GM23338 (cell line): ENCODE measurements at regions not wholly inside any gene's neighbourhood (a gene's known extent, or its start where the extent isn't known, plus 50 kb on each side); places are given as distances from the start of the nearest gene placed in this dataset.
"Not testable (repeated sequence)": the region's sequence is repeated elsewhere in the genome, so short reads cannot be mapped to it uniquely, and the experiment has no call there.

Experiments
- ATAC-seq: fragments of 200-7000 bp; cut with Tn5 transposase; 3 replicates; pipeline ENCODE4 v1.9.1; 2020
- DNase-seq: peaks from one replicate; pipeline ENCODE4 v3.0.0-alpha.2; 2015; ENCODE audit warnings: low spot score
- H2AFZ ChIP-seq: fragments of 200-600 bp; sonication (generic); 2 replicates; pipeline ENCODE4 v1.8.0; 2016; ENCODE audit warnings: antibody characterized with exemption, mild to moderate bottlenecking, moderate library complexity
- H3F3A ChIP-seq: fragments of 200-600 bp; sonication (generic); replicated peaks from 2 replicates; pipeline ENCODE4 v1.8.0; 2017; ENCODE audit warnings: antibody characterized with exemption, mixed run types, low read depth
- H3K27ac ChIP-seq: fragments of 200-600 bp; sonication (generic); 2 replicates; pipeline ENCODE4 v1.6.1; 2016; ENCODE audit warnings: low read depth
- H3K27me3 ChIP-seq: fragments of 200-600 bp; sonication (generic); 2 replicates; pipeline ENCODE4 v1.8.0; 2016; ENCODE audit warnings: mild to moderate bottlenecking, mixed run types, moderate library complexity; ENCODE audit not compliant: insufficient read depth
- H3K36me3 ChIP-seq: fragments of 200-600 bp; sonication (generic); 2 replicates; pipeline ENCODE4 v1.8.0; 2016; ENCODE audit warnings: mild to moderate bottlenecking; ENCODE audit not compliant: insufficient read depth
- H3K4me1 ChIP-seq: fragments of 200-600 bp; sonication (generic); 2 replicates; pipeline ENCODE4 v1.8.0; 2016; ENCODE audit warnings: mild to moderate bottlenecking, moderate library complexity; ENCODE audit not compliant: insufficient read depth
- H3K4me2 ChIP-seq: fragments of 200-600 bp; sonication (generic); 2 replicates; pipeline ENCODE4 v1.7.1; 2017; ENCODE audit warnings: mixed run types
- H3K4me3 ChIP-seq: fragments of 200-600 bp; sonication (generic); 2 replicates; pipeline ENCODE4 v1.6.1; 2016; ENCODE audit warnings: mixed run types
- H3K79me2 ChIP-seq: fragments of 200-600 bp; sonication (generic); replicated peaks from 2 replicates; pipeline ENCODE4 v1.8.0; 2017; ENCODE audit warnings: mild to moderate bottlenecking; ENCODE audit not compliant: insufficient read depth
- H3K9me2 ChIP-seq: fragments of 200-600 bp; sonication (generic); 2 replicates; pipeline ENCODE4 v1.8.0; 2017; ENCODE audit not compliant: insufficient read depth
- H4K20me1 ChIP-seq: fragments of 200-600 bp; sonication (generic); replicated peaks from 2 replicates; pipeline ENCODE4 v1.8.0; 2017; ENCODE audit warnings: mild to moderate bottlenecking; ENCODE audit not compliant: insufficient read depth
- H3K27ac Mint-ChIP-seq: 2 replicates; pipeline ENCODE4 v1.8.0; 2020; ENCODE audit warnings: inconsistent platforms, mild to moderate bottlenecking, moderate library complexity, mixed read lengths
- H3K27me3 Mint-ChIP-seq: 3 replicates; pipeline ENCODE4 v1.8.0; 2022; ENCODE audit warnings: low read depth, mild to moderate bottlenecking, moderate library complexity, mixed read lengths, inconsistent platforms; ENCODE audit not compliant: insufficient read depth, poor library complexity
- H3K36me3 Mint-ChIP-seq: 3 replicates; pipeline ENCODE4 v1.8.0; 2021; ENCODE audit warnings: low read depth, mild to moderate bottlenecking, inconsistent platforms, moderate library complexity, mixed read lengths
- H3K4me1 Mint-ChIP-seq: 3 replicates; pipeline ENCODE4 v1.8.0; 2020; ENCODE audit warnings: mild to moderate bottlenecking, inconsistent platforms, mixed read lengths
- H3K4me3 Mint-ChIP-seq: 3 replicates; pipeline ENCODE4 v1.8.0; 2021; ENCODE audit warnings: moderate library complexity, mild to moderate bottlenecking, inconsistent platforms, mixed read lengths
- H3K9me3 Mint-ChIP-seq: 3 replicates; pipeline ENCODE4 v1.8.0; 2020; ENCODE audit warnings: moderate library complexity, mild to moderate bottlenecking, inconsistent platforms, mixed read lengths
- EZH2phosphoT487 ChIP-seq: fragments of 200-600 bp; sonication (generic); IDR thresholded peaks from one replicate; pipeline ENCODE4 v1.8.1; 2018; ENCODE audit warnings: antibody characterized with exemption; ENCODE audit not compliant: unreplicated experiment
- JUNB ChIP-seq: IDR thresholded peaks from one replicate; pipeline ENCODE4 v1.6.1; 2016; ENCODE audit warnings: antibody characterized with exemption; ENCODE audit not compliant: unreplicated experiment
- POLR2AphosphoS5 ChIP-seq: IDR thresholded peaks from 2 replicates; pipeline ENCODE4 v1.6.1; 2016; ENCODE audit warnings: antibody characterized with exemption, low read depth
- REST ChIP-seq: IDR thresholded peaks from one replicate; pipeline ENCODE4 v1.6.1; 2018; ENCODE audit warnings: antibody characterized with exemption; ENCODE audit not compliant: unreplicated experiment
- ZNF114 ChIP-seq: fragments of 250-450 bp; sonication (Bioruptor Pico); IDR thresholded peaks from 2 replicates; pipeline ENCODE4 v1.5.0; 2020; ENCODE audit warnings: mild to moderate bottlenecking, moderate library complexity
- TF ChIP-seq, protein P1 (sequence below): IDR thresholded peaks from 2 replicates; pipeline ENCODE4 v1.6.1; 2016; ENCODE audit warnings: antibody characterized with exemption
- TF ChIP-seq, protein P2 (sequence below), 2 experiments: fragments of 200-600 bp in 1 of 2; sonication (generic) in 1 of 2; conservative IDR thresholded peaks; 2 replicates each; pipeline versions ENCODE4 v1.5.1 to v1.6.1; 2016 to 2017; ENCODE audit warnings: antibody characterized with exemption in 2 of 2, low read depth in 2 of 2, mild to moderate bottlenecking in 2 of 2, moderate library complexity in 1 of 2

DNA sequence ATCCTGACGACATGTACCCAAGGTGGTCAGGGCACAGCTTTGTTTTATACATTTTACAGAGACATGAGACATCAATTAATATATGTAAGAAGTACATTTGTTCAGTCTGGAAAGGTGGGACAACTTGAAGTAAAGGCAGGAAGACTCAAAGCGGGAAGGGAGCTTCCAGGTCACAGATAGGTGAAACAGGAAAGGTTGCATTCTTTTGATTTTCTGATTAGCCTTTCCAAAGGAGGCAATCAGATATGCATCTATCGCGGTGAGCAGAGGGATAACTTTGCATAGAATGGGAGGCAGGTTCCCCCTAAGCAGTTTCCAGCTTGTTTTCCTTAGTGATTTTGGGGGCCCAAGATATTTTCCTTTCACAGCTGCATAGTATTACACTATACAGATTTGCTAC, 358.4 kb downstream of the GLUD2 start:
- peak; percentile 40 for DNase-seq
- no peaks in the 10 kb centered on the region for H3K9me2 ChIP-seq
- H3K27ac ChIP-seq = no peak overlapping the region
- no peaks in the 10 kb centered on the region for H4K20me1 ChIP-seq
- no peak overlapping the region for H2AFZ ChIP-seq
- 0 out of 2 replicates have a peak overlapping the region, but pooled peaks have one; percentile 25 for H3K4me3 ChIP-seq
- no peak overlapping the region for H3K27ac Mint-ChIP-seq
- H3F3A ChIP-seq = no peaks in the 10 kb centered on the region
- peak overlapping the region; percentile 54; the same call in 2 of the 3 replicates for H3K4me3 Mint-ChIP-seq
- no peaks in the 10 kb centered on the region for H3K36me3 Mint-ChIP-seq
- peaks cover 17% of the 10 kb centered on the region; the same call in 1 of the 2 replicates for H3K4me1 ChIP-seq
- H3K27me3 ChIP-seq = no peaks in the 10 kb centered on the region
- H3K4me2 ChIP-seq = 0 out of 2 replicates have a peak overlapping the region, but pooled peaks have one; percentile 33
- no peaks in the 10 kb centered on the region for H3K36me3 ChIP-seq
- H3K4me1 Mint-ChIP-seq = peaks cover 9% of the 10 kb centered on the region
- no peaks in the 10 kb centered on the region; the same call in 2 of the 3 replicates for H3K9me3 Mint-ChIP-seq
- no peaks in the 10 kb centered on the region for H3K79me2 ChIP-seq
- TF ChIP-seq REST (no peak), EZH2phosphoT487 (no peak), JUNB (no peak), POLR2AphosphoS5 (no peak), ZNF114 (CRISPR knock-in tag) (no peak)
- H3K27me3 Mint-ChIP-seq = no peaks in the 10 kb centered on the region
- ATAC-seq = no peak

GRCh38 chrX:121407627-121408026, 360.2 kb downstream of the GLUD2 start:
- Mint-ChIP-seq H3K9me3 (no peaks in the 10 kb centered on the region; the same call in 2 of the 3 replicates), H3K36me3 (no peaks in the 10 kb centered on the region), H3K4me3 (no peak overlapping the region), H3K27me3 (no peaks in the 10 kb centered on the region), H3K4me1 (peaks cover 9% of the 10 kb centered on the region), H3K27ac (no peak overlapping the region)
- Histone ChIP-seq H3K27ac (no peak overlapping the region), H3K4me1 (peaks cover 17% of the 10 kb centered on the region; the same call in 1 of the 2 replicates), H3K36me3 (no peaks in the 10 kb centered on the region), H4K20me1 (no peaks in the 10 kb centered on the region), H3K79me2 (no peaks in the 10 kb centered on the region), H3K4me3 (no peak overlapping the region), H3K27me3 (no peaks in the 10 kb centered on the region), H2AFZ (no peak overlapping the region), H3K4me2 (no peak overlapping the region), H3F3A (no peaks in the 10 kb centered on the region), H3K9me2 (no peaks in the 10 kb centered on the region)
- TF ChIP-seq, protein P1, sequence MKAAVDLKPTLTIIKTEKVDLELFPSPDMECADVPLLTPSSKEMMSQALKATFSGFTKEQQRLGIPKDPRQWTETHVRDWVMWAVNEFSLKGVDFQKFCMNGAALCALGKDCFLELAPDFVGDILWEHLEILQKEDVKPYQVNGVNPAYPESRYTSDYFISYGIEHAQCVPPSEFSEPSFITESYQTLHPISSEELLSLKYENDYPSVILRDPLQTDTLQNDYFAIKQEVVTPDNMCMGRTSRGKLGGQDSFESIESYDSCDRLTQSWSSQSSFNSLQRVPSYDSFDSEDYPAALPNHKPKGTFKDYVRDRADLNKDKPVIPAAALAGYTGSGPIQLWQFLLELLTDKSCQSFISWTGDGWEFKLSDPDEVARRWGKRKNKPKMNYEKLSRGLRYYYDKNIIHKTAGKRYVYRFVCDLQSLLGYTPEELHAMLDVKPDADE = no peak
- TF ChIP-seq, protein P2, sequence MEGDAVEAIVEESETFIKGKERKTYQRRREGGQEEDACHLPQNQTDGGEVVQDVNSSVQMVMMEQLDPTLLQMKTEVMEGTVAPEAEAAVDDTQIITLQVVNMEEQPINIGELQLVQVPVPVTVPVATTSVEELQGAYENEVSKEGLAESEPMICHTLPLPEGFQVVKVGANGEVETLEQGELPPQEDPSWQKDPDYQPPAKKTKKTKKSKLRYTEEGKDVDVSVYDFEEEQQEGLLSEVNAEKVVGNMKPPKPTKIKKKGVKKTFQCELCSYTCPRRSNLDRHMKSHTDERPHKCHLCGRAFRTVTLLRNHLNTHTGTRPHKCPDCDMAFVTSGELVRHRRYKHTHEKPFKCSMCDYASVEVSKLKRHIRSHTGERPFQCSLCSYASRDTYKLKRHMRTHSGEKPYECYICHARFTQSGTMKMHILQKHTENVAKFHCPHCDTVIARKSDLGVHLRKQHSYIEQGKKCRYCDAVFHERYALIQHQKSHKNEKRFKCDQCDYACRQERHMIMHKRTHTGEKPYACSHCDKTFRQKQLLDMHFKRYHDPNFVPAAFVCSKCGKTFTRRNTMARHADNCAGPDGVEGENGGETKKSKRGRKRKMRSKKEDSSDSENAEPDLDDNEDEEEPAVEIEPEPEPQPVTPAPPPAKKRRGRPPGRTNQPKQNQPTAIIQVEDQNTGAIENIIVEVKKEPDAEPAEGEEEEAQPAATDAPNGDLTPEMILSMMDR (conservative IDR thresholded peaks at IDR 0.05; ENCODE audit: low read depth in 2 of 2) = peak; percentile 43 to 54
- DNase-seq = peak; percentile 26
- peak; percentile 70 for ATAC-seq

DNA sequence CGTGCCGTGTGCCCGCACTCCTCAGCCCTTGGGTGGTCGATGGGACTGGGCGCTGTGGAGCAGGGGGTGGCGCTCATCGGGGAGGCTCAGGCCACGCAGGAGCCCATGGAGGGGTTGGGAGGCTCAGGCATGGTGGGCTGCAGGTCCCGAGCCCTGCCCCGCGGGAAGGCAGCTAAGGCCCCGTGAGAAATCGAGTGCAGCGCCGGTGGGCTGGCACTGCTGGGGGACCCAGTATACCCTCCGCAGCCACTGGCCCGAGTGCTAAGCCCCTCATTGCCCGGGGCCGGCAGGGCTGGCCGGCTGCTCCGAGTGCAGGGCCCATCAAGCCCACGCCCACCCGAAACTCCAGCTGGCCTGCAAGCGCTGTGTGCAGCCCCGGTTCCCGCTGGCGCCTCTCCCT, 384.1 kb downstream of the GLUD2 start:
- not testable (repeated sequence) for DNase-seq, H2AFZ ChIP-seq, H3K9me3 Mint-ChIP-seq, H3K36me3 ChIP-seq, H3K27me3 ChIP-seq, H3K27ac Mint-ChIP-seq, H3K9me2 ChIP-seq, H4K20me1 ChIP-seq, H3K4me1 Mint-ChIP-seq, H3K27ac ChIP-seq, H3K79me2 ChIP-seq, H3K4me2 ChIP-seq, H3K4me3 Mint-ChIP-seq, H3K4me1 ChIP-seq, H3K4me3 ChIP-seq, H3K27me3 Mint-ChIP-seq, H3F3A ChIP-seq, H3K36me3 Mint-ChIP-seq, ATAC-seq
